ENCODE measurements at regions not wholly inside any gene's neighbourhood (a gene's known extent, or its start where the extent isn't known, plus 50 kb on each side); places are given as distances from the start of the nearest gene placed in this dataset.

- Histone ChIP-seq H3K27me3 (ENCODE audit: control insufficient read depth, insufficient read depth, low read length, poor library complexity, severe bottlenecking) (no peaks in the 10 kb centered on the region), H3K9me3 (ENCODE audit: control insufficient read depth, low read length) (no peaks in the 10 kb centered on the region), H3K27ac (ENCODE audit: insufficient read depth, low read depth, low read length, poor library complexity, severe bottlenecking) (no peak overlapping the region), H3K36me3 (ENCODE audit: control insufficient read depth, insufficient read depth, low read length) (no peaks in the 10 kb centered on the region), H3K4me3 (ENCODE audit: insufficient read depth, low read depth, low read length) (no peak overlapping the region), H3K4me1 (ENCODE audit: control insufficient read depth, insufficient read depth, low read length) (no peaks in the 10 kb centered on the region)
- 82 to 84% methylated on average over 1 of the region's 1 CpG for WGBS, 2 experiments
Measured at GRCh38 chr4:60129740-60130139, 1070.4 kb upstream of the ADGRL3 start.

GRCh38 chr4:60133375-60133774 lies 1066.8 kb upstream of the ADGRL3 start:
- WGBS, 2 experiments, result 95 to 100% methylated on average over 1 of the region's 1 CpG
- Histone ChIP-seq H3K4me1 (ENCODE audit: control insufficient read depth, insufficient read depth, low read length) (no peaks in the 10 kb centered on the region), H3K27ac (ENCODE audit: insufficient read depth, low read depth, low read length, poor library complexity, severe bottlenecking) (no peak overlapping the region), H3K4me3 (ENCODE audit: insufficient read depth, low read depth, low read length) (no peak overlapping the region), H3K27me3 (ENCODE audit: control insufficient read depth, insufficient read depth, low read length, poor library complexity, severe bottlenecking) (no peaks in the 10 kb centered on the region), H3K36me3 (ENCODE audit: control insufficient read depth, insufficient read depth, low read length) (no peaks in the 10 kb centered on the region), H3K9me3 (ENCODE audit: control insufficient read depth, low read length) (no peaks in the 10 kb centered on the region)

GRCh38 chr4:60134099-60134498 lies 1066.0 kb upstream of the ADGRL3 start:
- no peaks in the 10 kb centered on the region for H3K36me3 ChIP-seq (ENCODE audit: control insufficient read depth, insufficient read depth, low read length)
- H3K27ac ChIP-seq (ENCODE audit: insufficient read depth, low read depth, low read length, poor library complexity, severe bottlenecking), result no peak overlapping the region
- no peaks in the 10 kb centered on the region for H3K9me3 ChIP-seq (ENCODE audit: control insufficient read depth, low read length)
- H3K4me1 ChIP-seq (ENCODE audit: control insufficient read depth, insufficient read depth, low read length), result no peaks in the 10 kb centered on the region
- no peaks in the 10 kb centered on the region for H3K27me3 ChIP-seq (ENCODE audit: control insufficient read depth, insufficient read depth, low read length, poor library complexity, severe bottlenecking)
- 95 to 96% methylated on average over 7 of the region's 7 CpGs for WGBS, 2 experiments
- no peak overlapping the region for H3K4me3 ChIP-seq (ENCODE audit: insufficient read depth, low read depth, low read length)

GRCh38 chr4:60155088-60155487 lies 1045.0 kb upstream of the ADGRL3 start:
- Histone ChIP-seq H3K27ac (ENCODE audit: insufficient read depth, low read depth, low read length, poor library complexity, severe bottlenecking) (no peak overlapping the region), H3K27me3 (ENCODE audit: control insufficient read depth, insufficient read depth, low read length, poor library complexity, severe bottlenecking) (no peaks in the 10 kb centered on the region), H3K4me1 (ENCODE audit: control insufficient read depth, insufficient read depth, low read length) (no peaks in the 10 kb centered on the region), H3K36me3 (ENCODE audit: control insufficient read depth, insufficient read depth, low read length) (no peaks in the 10 kb centered on the region), H3K4me3 (ENCODE audit: insufficient read depth, low read depth, low read length) (no peak overlapping the region), H3K9me3 (ENCODE audit: control insufficient read depth, low read length) (no peaks in the 10 kb centered on the region)
- WGBS, 2 experiments, result 91 to 93% methylated on average over 4 to 5 of the region's 5 CpGs

- no peak overlapping the region for H3K4me3 ChIP-seq (ENCODE audit: insufficient read depth, low read depth, low read length)
- H3K36me3 ChIP-seq (ENCODE audit: control insufficient read depth, insufficient read depth, low read length), result no peaks in the 10 kb centered on the region
- no peaks in the 10 kb centered on the region for H3K4me1 ChIP-seq (ENCODE audit: control insufficient read depth, insufficient read depth, low read length)
- H3K27ac ChIP-seq (ENCODE audit: insufficient read depth, low read depth, low read length, poor library complexity, severe bottlenecking), result no peak overlapping the region
- no peaks in the 10 kb centered on the region for H3K27me3 ChIP-seq (ENCODE audit: control insufficient read depth, insufficient read depth, low read length, poor library complexity, severe bottlenecking)
- H3K9me3 ChIP-seq (ENCODE audit: control insufficient read depth, low read length), result no peaks in the 10 kb centered on the region
Measured at GRCh38 chr4:60173103-60173502, 1027.0 kb upstream of the ADGRL3 start.

GRCh38 chr4:60173718-60174117 lies 1026.4 kb upstream of the ADGRL3 start:
- WGBS, 2 experiments, result 95 to 96% methylated on average over 5 of the region's 5 CpGs
- Histone ChIP-seq H3K9me3 (ENCODE audit: control insufficient read depth, low read length) (no peaks in the 10 kb centered on the region), H3K4me3 (ENCODE audit: insufficient read depth, low read depth, low read length) (no peak overlapping the region), H3K27ac (ENCODE audit: insufficient read depth, low read depth, low read length, poor library complexity, severe bottlenecking) (no peak overlapping the region), H3K4me1 (ENCODE audit: control insufficient read depth, insufficient read depth, low read length) (no peaks in the 10 kb centered on the region), H3K36me3 (ENCODE audit: control insufficient read depth, insufficient read depth, low read length) (no peaks in the 10 kb centered on the region), H3K27me3 (ENCODE audit: control insufficient read depth, insufficient read depth, low read length, poor library complexity, severe bottlenecking) (no peaks in the 10 kb centered on the region)

GRCh38 chr4:60175241-60175640 lies 1024.9 kb upstream of the ADGRL3 start:
- WGBS, 2 experiments, result no CpG with 5 or more reads among the region's 1 CpG
- Histone ChIP-seq H3K36me3 (ENCODE audit: control insufficient read depth, insufficient read depth, low read length) (no peaks in the 10 kb centered on the region), H3K4me3 (ENCODE audit: insufficient read depth, low read depth, low read length) (no peak overlapping the region), H3K4me1 (ENCODE audit: control insufficient read depth, insufficient read depth, low read length) (no peaks in the 10 kb centered on the region), H3K27ac (ENCODE audit: insufficient read depth, low read depth, low read length, poor library complexity, severe bottlenecking) (no peak overlapping the region), H3K9me3 (ENCODE audit: control insufficient read depth, low read length) (no peaks in the 10 kb centered on the region), H3K27me3 (ENCODE audit: control insufficient read depth, insufficient read depth, low read length, poor library complexity, severe bottlenecking) (no peaks in the 10 kb centered on the region)

- Histone ChIP-seq H3K4me1 (ENCODE audit: control insufficient read depth, insufficient read depth, low read length) (no peaks in the 10 kb centered on the region), H3K4me3 (ENCODE audit: insufficient read depth, low read depth, low read length) (no peak overlapping the region), H3K9me3 (ENCODE audit: control insufficient read depth, low read length) (no peaks in the 10 kb centered on the region), H3K36me3 (ENCODE audit: control insufficient read depth, insufficient read depth, low read length) (no peaks in the 10 kb centered on the region), H3K27ac (ENCODE audit: insufficient read depth, low read depth, low read length, poor library complexity, severe bottlenecking) (no peak overlapping the region), H3K27me3 (ENCODE audit: control insufficient read depth, insufficient read depth, low read length, poor library complexity, severe bottlenecking) (no peaks in the 10 kb centered on the region)
- WGBS, 2 experiments, result 92 to 97% methylated on average over 3 of the region's 3 CpGs
Measured at GRCh38 chr4:60187428-60187827, 1012.7 kb upstream of the ADGRL3 start.

GRCh38 chr4:60189286-60189685 lies 1010.8 kb upstream of the ADGRL3 start:
- Histone ChIP-seq H3K27me3 (ENCODE audit: control insufficient read depth, insufficient read depth, low read length, poor library complexity, severe bottlenecking) (no peaks in the 10 kb centered on the region), H3K27ac (ENCODE audit: insufficient read depth, low read depth, low read length, poor library complexity, severe bottlenecking) (no peak overlapping the region), H3K4me3 (ENCODE audit: insufficient read depth, low read depth, low read length) (no peak overlapping the region), H3K36me3 (ENCODE audit: control insufficient read depth, insufficient read depth, low read length) (no peaks in the 10 kb centered on the region), H3K4me1 (ENCODE audit: control insufficient read depth, insufficient read depth, low read length) (no peaks in the 10 kb centered on the region), H3K9me3 (ENCODE audit: control insufficient read depth, low read length) (no peaks in the 10 kb centered on the region)
- WGBS, 2 experiments, result 86 to 90% methylated on average over 5 of the region's 5 CpGs

- Histone ChIP-seq H3K36me3 (ENCODE audit: control insufficient read depth, insufficient read depth, low read length) (no peaks in the 10 kb centered on the region), H3K4me3 (ENCODE audit: insufficient read depth, low read depth, low read length) (no peak overlapping the region), H3K4me1 (ENCODE audit: control insufficient read depth, insufficient read depth, low read length) (no peaks in the 10 kb centered on the region), H3K9me3 (ENCODE audit: control insufficient read depth, low read length) (no peaks in the 10 kb centered on the region), H3K27ac (ENCODE audit: insufficient read depth, low read depth, low read length, poor library complexity, severe bottlenecking) (no peak overlapping the region), H3K27me3 (ENCODE audit: control insufficient read depth, insufficient read depth, low read length, poor library complexity, severe bottlenecking) (no peaks in the 10 kb centered on the region)
- no CpG with 5 or more reads among the region's 1 CpG for WGBS, 2 experiments
Measured at GRCh38 chr4:60194214-60194613, 1005.9 kb upstream of the ADGRL3 start.

GRCh38 chr4:60195256-60195655 lies 1004.9 kb upstream of the ADGRL3 start:
- Histone ChIP-seq H3K36me3 (ENCODE audit: control insufficient read depth, insufficient read depth, low read length) (no peaks in the 10 kb centered on the region), H3K27me3 (ENCODE audit: control insufficient read depth, insufficient read depth, low read length, poor library complexity, severe bottlenecking) (no peaks in the 10 kb centered on the region), H3K4me3 (ENCODE audit: insufficient read depth, low read depth, low read length) (no peak overlapping the region), H3K4me1 (ENCODE audit: control insufficient read depth, insufficient read depth, low read length) (no peaks in the 10 kb centered on the region), H3K9me3 (ENCODE audit: control insufficient read depth, low read length) (no peaks in the 10 kb centered on the region), H3K27ac (ENCODE audit: insufficient read depth, low read depth, low read length, poor library complexity, severe bottlenecking) (no peak overlapping the region)
- WGBS, 2 experiments, result 94% methylated on average over 2 of the region's 2 CpGs

All from ectodermal cell (in vitro differentiated cells).